Urinary bladder (tissue), 3 donors: ENCODE measurements at regions not wholly inside any gene's neighbourhood (a gene's known extent, or its start where the extent isn't known, plus 50 kb on each side); places are given as distances from the start of the nearest gene placed in this dataset.

Source experiments
- DNase-seq: peaks from one replicate; pipeline ENCODE4 v3.0.0-alpha.2; 2015; ENCODE audit errors: extremely low spot score
- H3K27ac ChIP-seq: one replicate; pipeline ENCODE4 v1.5.1; 2013; ENCODE audit warnings: low read depth, mild to moderate bottlenecking, moderate library complexity
- H3K36me3 ChIP-seq: one replicate; pipeline ENCODE4 v1.6.1; 2013; ENCODE audit warnings: mild to moderate bottlenecking, moderate library complexity; ENCODE audit not compliant: insufficient read depth
- H3K4me1 ChIP-seq: one replicate; pipeline ENCODE4 v1.6.1; 2013; ENCODE audit warnings: mild to moderate bottlenecking, moderate library complexity; ENCODE audit not compliant: insufficient read depth
- H3K4me3 ChIP-seq: one replicate; pipeline ENCODE4 v1.5.1; 2013; ENCODE audit warnings: low read depth, low read length
- WGBS: extraction: QIAGEN DNeasy Blood & Tissue Kit; methylation state at CpG from one replicate; pipeline ENCODE4 v1.1.7; 2013; 5-methylcytosine and 5-hydroxymethylcytosine counted together
- donor health status: healthy with polysubstance abuse.
- donor health status: healthy.

DNA sequence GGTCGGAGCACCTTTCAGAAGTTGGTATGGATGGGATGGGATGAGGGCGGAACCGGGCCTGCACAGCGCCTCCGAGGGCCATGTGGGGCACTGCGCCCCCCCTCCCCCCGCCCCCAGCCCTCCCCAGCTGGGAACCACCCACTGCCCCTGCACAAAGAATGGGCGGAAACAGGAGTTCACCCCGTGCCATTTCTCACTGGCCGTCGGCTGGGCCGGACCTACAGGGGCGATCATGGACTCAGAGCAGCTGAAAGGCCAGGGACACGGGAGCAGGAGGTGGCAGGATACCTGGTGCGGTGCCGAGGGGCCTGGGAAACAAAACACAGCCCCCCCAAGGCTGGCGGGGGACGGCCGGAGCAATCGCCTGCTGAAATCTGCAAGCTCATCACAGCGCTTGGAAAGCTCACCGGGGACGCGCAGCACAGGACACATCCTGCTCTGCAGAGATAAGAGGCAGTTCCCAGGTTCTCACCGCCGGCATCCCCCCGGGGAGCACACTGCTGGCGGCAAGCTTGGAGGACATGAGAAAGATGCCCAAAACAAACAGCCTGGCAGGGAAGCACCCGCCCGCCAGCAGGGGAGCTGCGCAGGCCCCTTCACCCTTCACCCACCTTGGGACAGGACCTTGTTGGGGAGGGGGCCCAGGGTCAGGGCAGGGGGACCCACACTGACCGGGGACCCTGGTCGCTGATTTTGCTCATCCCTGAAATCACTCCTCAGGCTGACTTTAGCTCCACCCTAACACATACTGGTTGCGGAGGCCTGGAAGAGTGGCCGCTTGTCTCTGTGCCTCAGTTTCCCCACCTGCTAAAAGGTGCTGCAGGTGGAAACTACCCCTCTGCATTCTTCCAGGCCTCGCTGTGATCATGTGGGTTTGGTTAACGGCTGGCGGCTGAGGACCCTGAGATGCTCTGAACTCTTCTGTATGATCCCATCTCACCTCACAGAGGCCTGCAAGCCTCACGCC is 263.9 kb downstream of the C16orf95 start:
- H3K4me3 ChIP-seq: no peak overlapping the region
- no peak for DNase-seq
- H3K27ac ChIP-seq: no peak overlapping the region
- 39% methylated on average over 39 of the region's 39 CpGs for WGBS
- H3K4me1 ChIP-seq: no peaks in the 10 kb centered on the region
- H3K36me3 ChIP-seq: no peaks in the 10 kb centered on the region

- Histone ChIP-seq H3K27ac (no peak overlapping the region), H3K4me1 (no peaks in the 10 kb centered on the region), H3K36me3 (no peaks in the 10 kb centered on the region), H3K4me3 (no peak overlapping the region)
- WGBS: 97% methylated on average over 5 of the region's 5 CpGs
- no peak for DNase-seq
Observed at GRCh38 chr16:87054154-87054553, 263.0 kb downstream of the C16orf95 start.

- no peak for DNase-seq
- H3K4me3 ChIP-seq: no peak overlapping the region
- WGBS: 76% methylated on average over 4 of the region's 4 CpGs
- H3K4me1 ChIP-seq: no peaks in the 10 kb centered on the region
- H3K27ac ChIP-seq: no peak overlapping the region
- no peaks in the 10 kb centered on the region for H3K36me3 ChIP-seq
Observed at GRCh38 chr16:87054856-87055255, 262.3 kb downstream of the C16orf95 start.

- DNase-seq: no peak
- 76% methylated on average over 4 of the region's 4 CpGs for WGBS
Observed at GRCh38 chr16:87056083-87056482, 261.1 kb downstream of the C16orf95 start.

DNA sequence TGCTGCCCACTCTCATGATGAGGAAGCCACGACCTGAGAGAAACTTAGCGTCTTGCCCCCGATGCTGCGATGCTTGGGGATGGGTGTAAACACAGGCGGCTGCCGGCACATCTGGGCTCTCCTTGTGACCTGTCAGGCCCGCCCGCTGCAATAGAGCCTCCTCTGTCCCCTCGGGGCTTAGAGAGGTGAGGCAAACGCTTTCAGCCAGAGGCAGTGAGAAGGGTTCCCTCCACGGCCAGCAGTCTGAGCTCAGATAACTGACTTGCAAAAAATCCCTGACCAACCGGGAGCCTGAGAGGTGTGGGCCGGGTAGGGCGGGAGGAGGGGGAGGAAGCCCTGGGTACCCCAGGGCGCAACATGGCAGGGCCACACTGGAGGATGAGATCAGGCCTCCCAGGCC is 260.6 kb downstream of the C16orf95 start:
- 58% methylated on average over 15 of the region's 15 CpGs for WGBS
- no peaks in the 10 kb centered on the region for H3K4me1 ChIP-seq
- no peak for DNase-seq

More at GRCh38 chr16:87056083-87056482, 261.1 kb downstream of the C16orf95 start:
- Histone ChIP-seq H3K4me1 (no peaks in the 10 kb centered on the region), H3K27ac (no peak overlapping the region), H3K4me3 (no peak overlapping the region), H3K36me3 (no peaks in the 10 kb centered on the region)

GRCh38 chr16:87057211-87057881 is 259.8 kb downstream of the C16orf95 start:
- 87% methylated on average over 26 of the region's 26 CpGs for WGBS
- H3K4me3 ChIP-seq: no peak overlapping the region
- no peaks in the 10 kb centered on the region for H3K4me1 ChIP-seq
- no peak for DNase-seq
- H3K36me3 ChIP-seq: no peaks in the 10 kb centered on the region
- no peak overlapping the region for H3K27ac ChIP-seq

More for the DNA sequence above, 260.6 kb downstream of the C16orf95 start:
- no peak overlapping the region for H3K4me3 ChIP-seq
- H3K36me3 ChIP-seq: no peaks in the 10 kb centered on the region
- no peak overlapping the region for H3K27ac ChIP-seq

- H3K4me1 ChIP-seq: no peaks in the 10 kb centered on the region
- WGBS: 94% methylated on average over 26 of the region's 26 CpGs
- no peaks in the 10 kb centered on the region for H3K36me3 ChIP-seq
- no peak overlapping the region for H3K27ac ChIP-seq
- H3K4me3 ChIP-seq: no peak overlapping the region
- DNase-seq: no peak
Observed at GRCh38 chr16:87057951-87058560, 259.1 kb downstream of the C16orf95 start.

DNA sequence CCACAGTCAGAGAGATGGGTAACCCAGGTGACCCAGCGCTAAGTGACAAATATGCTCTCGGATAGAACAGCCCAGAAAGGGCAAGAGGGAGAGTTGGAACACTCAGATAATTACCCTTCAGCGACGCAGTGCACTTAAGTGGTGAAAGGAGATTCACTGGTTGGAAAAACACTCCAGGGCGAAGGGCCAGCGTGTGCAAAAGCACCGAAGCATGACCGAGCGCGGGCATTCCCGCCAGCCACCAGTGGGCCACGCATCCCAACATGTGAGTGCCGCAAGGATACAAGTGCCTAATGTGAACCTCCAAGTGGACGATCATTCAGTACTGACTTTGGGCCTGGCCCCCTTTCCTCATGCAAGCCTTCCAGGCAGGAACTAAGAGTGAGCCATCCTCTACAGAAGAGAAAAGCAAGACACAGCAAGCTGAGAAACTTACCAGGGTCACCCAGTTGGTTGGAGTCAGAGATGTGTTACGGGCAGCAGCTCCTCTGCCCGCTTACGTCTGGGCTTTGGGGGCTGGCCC is 258.4 kb downstream of the C16orf95 start:
- 95% methylated on average over 17 of the region's 17 CpGs for WGBS
- Histone ChIP-seq H3K4me3 (no peak overlapping the region), H3K4me1 (no peaks in the 10 kb centered on the region), H3K27ac (no peak overlapping the region), H3K36me3 (no peaks in the 10 kb centered on the region)
- no peak for DNase-seq

DNA sequence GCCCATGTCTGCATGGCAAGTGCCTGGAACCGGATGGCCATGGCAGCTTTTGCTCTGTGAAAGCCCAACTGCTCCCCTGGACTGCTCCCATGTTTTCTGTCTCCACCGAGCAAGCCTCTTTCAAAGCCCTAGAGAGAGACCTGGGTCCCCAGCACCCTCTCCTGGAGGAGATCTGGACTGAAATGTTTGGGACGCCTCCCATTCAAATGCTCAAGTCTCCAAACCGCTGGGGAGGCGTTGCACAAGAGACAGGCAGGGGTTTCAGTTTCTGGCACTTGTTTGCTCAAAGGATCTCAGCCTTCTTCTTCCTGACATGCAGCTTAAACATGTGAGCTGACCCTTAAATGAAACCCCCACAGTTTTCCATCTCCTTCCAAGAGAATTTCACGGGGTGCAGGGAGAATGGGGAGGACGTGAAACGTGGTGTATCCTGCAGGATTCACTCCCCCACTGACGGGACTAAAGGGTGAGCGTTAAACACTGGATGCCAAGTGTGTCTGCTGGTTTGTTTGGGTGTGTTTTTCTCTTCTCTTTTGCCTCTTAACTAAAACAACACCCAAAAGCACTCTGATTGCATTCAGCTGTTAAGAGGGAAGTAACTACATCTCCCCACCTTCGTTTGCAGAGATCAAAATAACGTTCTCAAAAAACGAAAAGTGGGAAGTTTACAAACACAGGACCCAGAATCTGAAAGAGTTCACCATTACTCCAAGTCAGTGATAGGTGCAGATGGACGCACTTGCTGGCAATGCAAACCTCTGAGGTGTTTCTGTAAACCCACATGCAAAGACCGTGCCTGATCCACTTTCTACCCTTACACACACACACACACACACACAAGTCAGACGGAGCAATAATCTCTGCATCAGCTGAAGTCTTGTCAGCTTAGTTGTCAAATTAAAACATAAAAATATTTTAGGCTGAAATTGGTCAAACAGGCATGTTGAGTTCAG is 256.9 kb downstream of the C16orf95 start:
- Histone ChIP-seq H3K4me1 (no peaks in the 10 kb centered on the region), H3K36me3 (no peaks in the 10 kb centered on the region), H3K4me3 (no peak overlapping the region), H3K27ac (no peak overlapping the region)
- no peak for DNase-seq
- 50% methylated on average over 16 of the region's 16 CpGs for WGBS

GRCh38 chr16:87061243-87061920 is 255.8 kb downstream of the C16orf95 start:
- Histone ChIP-seq H3K27ac (no peak overlapping the region), H3K36me3 (no peaks in the 10 kb centered on the region), H3K4me3 (no peak overlapping the region), H3K4me1 (no peaks in the 10 kb centered on the region)
- 62% methylated on average over 5 of the region's 5 CpGs for WGBS
- no peak for DNase-seq

GRCh38 chr16:87062569-87063442 is 254.4 kb downstream of the C16orf95 start:
- Histone ChIP-seq H3K4me1 (no peaks in the 10 kb centered on the region), H3K4me3 (no peak overlapping the region), H3K36me3 (no peaks in the 10 kb centered on the region), H3K27ac (no peak overlapping the region)
- WGBS: 48% methylated on average over 26 of the region's 26 CpGs
- peak; percentile 53 for DNase-seq

- no peak overlapping the region for H3K27ac ChIP-seq
- no peaks in the 10 kb centered on the region for H3K4me1 ChIP-seq
- no peak for DNase-seq
- 86% methylated on average over 19 of the region's 19 CpGs for WGBS
- H3K4me3 ChIP-seq: no peak overlapping the region
- no peaks in the 10 kb centered on the region for H3K36me3 ChIP-seq
Observed at GRCh38 chr16:87063543-87063942, 253.6 kb downstream of the C16orf95 start.
